ENCODE measurements at regions not wholly inside any gene's neighbourhood (a gene's known extent, or its start where the extent isn't known, plus 50 kb on each side); places are given as distances from the start of the nearest gene placed in this dataset.
"Not testable (repeated sequence)": the region's sequence is repeated elsewhere in the genome, so short reads cannot be mapped to it uniquely, and the experiment has no call there.

DNA sequence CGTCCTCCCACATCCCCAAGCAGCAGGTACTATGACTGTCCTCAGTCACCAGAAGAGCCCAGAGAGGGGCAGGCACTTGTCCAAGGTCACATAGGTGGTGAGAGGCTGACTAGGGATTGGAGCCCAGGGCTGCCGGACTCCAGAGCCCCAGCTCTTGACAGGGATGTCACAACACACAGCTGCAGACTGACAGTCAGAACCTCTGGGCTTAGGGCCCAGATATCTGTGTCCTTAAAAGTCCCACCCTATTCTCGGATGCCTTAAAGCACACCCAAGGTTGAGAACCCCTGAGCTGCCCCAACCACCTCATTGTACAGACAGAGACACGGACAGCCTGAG is 622.9 kb downstream of the MATN1 start:
- no peak for DNase-seq

GRCh38 chr1:30099587-30100523 is 623.5 kb downstream of the MATN1 start:
- DNase-seq = no peak

GRCh38 chr1:30097851-30098250 is 625.5 kb downstream of the MATN1 start:
- not testable (repeated sequence) for DNase-seq

- DNase-seq = no peak
Observed at GRCh38 chr1:30095451-30096025, 627.8 kb downstream of the MATN1 start.

DNA sequence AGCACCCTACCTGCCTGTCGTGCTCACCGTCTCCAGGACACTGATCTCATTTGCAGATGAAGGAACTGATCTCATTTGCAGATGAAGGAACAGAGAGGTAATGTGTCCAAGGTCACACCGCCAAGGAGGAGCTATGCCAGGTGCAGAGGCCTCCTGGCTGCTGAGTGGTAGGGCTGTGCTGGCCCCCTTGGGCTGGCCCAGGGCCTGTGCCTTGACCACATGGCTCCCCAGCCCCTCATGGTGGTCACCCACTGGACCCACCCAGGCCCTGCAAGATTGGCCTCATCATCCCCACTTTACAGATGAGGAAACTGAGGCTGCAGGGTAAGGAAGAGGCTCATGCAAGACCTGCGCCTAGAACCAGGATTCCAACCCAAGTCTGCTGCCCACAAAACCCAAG is 628.3 kb downstream of the MATN1 start:
- DNase-seq = no peak

GRCh38 chr1:30092051-30092858 is 631.1 kb downstream of the MATN1 start:
- no peak for DNase-seq

DNA sequence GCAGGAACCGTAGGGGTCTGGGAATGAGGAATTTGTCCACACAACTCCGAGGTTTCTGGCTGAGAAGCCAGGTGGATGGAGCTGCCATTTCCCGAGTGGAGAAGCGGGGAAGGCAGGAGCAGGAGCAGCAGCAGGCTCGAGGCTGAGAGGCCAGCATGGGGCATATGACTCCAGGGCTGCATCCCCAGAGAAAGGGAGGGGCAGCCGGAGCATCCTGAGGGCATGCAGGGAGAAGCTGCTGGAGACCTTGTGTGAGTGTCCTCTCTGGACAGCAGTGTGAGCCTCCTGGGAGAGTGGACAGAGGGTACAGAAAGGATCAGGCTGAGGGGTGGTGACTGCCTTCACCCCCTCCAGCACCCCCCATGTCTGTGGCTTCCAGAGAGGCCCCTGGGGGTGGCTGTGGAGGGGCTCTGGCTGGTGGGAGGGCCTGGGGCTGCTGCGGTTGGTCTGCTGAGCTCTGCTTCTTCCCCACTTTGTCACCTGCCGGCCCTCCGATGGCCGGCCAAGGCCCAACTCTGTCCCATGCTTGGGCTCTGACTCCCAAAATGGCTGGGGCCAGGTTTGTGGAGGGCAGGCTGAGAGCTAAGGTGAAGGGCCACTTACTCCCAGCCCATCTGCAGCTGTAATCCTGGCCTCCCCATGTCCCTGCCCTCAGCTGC is 633.1 kb downstream of the MATN1 start:
- no peak for DNase-seq

DNA sequence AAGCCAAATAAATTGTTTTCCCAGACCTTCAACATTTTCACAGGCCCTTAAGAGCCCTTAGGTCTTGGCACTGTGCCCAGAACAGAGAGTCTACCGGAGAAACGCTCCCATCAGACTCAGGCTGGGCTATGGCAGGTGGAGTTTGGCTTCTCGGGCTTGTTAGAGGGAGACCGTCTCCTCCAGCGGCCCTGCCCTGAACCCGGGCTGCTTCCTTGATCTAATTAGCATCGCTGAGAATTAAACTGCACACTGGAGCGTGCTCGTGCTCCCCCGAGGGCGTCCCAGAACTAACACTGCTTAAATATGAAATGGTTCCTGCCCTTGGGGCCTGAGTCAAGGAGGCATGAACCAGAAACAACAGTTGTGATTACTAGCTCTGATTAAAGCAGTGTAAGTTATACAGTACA is 634.4 kb downstream of the MATN1 start:
- no peak for DNase-seq

DNA sequence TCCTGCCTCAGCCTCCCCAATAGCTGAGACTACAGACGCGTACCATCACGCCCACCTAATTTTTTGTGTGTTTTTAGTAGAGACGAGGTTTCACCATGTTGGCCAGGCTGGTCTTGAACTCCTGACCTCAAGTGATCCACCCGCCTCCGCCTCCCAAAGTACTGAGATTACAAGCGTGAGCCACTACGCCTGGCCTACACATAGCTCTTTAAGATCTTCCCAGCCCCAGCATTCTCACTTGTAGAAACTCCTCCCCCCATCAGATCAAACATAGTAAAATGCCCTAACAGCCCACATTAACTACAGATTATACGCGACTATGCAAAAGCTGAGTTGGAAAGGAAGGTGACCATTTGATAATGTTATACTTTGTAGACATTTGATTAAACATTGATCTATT is 634.8 kb downstream of the MATN1 start:
- no peak for DNase-seq

DNA sequence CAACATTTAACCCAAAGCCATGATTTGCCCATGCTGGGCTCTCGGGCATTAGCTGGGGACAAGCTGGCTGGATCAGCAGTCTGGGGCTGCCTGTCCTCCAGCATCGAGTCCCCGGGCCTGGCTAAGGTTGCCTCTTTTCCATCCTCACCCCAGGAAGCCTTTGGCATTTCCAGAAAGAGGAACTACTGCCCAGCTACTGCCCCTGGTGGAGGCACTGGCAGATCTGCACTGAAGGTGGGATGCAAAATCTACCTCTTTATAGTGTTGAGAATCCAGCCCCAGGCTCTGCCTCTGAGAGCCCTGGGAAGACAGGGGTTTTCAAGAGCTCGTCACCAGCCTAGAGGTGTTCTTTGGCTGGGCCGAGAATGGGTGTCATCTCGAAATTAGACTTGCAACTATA is 635.9 kb downstream of the MATN1 start:
- no peak for DNase-seq

DNA sequence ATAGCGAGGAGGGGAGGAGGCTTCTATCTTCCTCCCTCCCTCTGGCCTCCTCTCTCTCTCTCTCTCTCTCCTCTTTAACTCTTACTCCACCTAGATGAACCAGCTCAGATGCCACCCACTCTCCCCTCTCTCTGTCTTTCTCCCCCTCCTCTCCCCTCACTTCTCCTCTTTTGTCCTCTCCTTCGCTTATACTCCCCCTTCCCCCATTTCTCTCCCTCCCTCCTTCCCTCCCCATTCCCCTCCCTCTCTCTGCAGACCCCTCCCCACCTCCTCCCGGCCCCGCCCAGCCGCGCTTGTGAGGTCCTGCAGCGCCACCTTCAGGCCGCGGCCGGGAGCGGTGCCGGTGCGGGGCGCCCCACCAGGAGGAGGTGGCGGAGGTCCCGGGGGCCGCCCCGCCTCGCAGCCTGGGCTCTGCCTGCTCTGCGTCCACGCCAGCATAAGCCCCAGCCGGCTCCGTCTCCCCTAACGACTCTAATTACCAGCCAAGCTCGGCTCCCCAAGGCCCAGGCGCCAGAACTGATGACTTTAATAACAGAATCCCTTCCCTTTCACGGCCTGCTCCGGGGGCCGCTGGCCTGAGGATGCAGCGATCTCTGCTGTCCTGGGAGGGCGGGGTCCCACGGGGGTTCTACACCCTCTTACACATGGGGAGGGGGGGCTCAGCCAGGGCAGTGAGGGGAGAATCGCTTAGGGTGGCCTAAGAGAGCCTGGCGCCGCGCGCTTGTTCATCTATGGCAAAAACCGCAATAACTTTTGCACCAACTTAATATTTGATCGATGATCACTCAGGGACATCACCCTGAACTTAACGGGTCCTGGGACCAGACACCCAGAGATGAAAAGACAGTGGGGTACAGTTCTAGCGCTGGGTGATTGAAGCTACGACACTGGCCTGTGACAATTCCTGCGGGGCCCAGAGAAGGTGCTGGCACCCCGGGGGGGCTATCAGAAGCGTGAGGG is 637.3 kb downstream of the MATN1 start:
- peak; percentile 30 for DNase-seq

GRCh38 chr1:30084909-30085571 is 638.3 kb downstream of the MATN1 start:
- no peak for DNase-seq

GRCh38 chr1:30083800-30084464 is 639.5 kb downstream of the MATN1 start:
- DNase-seq = peak; percentile 80

DNA sequence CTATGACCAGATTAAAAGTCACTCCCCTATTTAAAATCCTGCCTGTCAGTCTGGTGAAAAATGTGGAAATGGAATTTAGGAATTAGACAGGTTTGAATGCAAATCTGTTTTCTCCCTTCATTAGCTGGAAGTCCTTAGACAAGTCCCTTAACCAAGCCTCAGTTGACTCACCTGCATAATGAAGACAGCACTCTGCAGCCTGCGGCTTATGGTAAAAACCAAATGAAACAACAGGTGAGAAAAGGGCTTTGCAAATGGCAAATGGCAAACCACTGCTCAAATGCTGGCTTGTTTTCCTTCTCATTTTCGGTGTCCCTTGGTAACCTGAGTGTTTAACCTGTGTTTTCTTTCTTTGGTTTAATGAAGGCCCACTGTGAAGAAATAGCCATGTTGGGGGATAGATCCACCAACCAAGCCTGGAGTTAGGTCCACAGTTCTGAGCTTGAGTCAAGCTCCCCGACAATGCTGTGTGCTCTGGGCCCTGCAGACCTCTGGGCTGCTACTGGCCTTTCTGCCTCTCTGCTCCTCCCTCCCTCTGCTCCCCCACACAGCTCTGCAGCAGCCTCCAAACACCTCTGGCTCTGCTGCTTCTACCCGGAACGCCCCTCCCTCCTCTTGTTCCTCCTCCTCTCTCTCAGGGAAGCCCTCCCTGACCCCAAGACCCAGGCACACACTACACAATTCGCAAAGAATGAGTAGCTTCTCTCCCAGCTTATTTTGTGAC is 641.8 kb downstream of the MATN1 start:
- DNase-seq = no peak

DNA sequence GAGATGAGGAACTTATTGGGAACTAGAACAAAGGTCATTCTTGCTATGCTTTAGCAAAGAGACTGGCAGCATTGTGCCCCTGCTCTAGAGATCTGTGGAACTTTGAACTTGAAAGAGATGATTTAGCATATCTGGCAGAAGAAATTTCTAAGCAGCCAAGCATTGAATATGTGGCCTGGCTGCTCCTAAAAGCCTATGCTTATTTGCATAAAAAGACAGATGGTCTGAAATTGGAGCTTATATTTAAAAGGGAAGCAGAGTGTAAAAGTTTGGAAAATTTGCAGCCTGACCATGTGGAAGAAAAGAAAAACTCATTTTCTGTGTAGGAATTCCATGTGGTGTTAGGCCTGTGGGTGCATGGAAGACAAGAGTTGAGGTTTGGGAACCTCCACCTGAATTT is 647.5 kb downstream of the MATN1 start:
- DNase-seq = not testable (repeated sequence)

DNA sequence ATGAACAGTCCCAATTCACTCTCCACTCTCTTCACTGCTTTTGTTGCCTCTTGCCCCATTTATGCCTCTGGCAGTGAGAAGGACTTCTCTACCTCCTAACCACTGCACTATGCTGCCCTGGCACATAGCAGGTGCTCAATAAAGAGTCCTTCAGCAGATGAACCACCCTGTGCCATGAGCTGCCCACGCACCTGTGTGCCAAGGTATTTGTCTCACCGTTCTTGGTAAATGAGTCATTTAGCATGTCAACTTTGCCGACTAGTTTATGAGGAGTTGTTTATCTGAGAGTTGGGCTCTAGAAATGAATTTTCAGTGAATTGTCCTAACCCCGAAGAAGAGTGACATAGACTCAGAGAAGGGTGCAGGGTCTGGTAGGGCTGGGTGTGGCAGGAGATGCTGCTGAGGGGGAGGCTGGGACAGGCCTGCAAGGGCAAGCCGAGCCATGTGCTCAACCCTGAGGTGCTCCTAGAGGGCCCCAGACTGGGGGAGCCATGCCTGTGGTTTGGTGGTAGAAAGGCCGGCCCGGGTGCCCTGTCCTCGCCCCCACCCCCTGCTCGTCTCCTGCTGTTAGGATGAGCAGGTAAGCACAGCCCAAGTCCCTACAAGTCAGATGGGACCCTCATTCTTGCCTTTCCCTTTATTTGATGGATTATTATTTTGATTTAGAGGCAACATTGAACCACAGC is 654.5 kb downstream of the MATN1 start:
- no peak for DNase-seq

- no peak for DNase-seq
Observed at GRCh38 chr1:30064547-30064946, 658.8 kb downstream of the MATN1 start.

DNA sequence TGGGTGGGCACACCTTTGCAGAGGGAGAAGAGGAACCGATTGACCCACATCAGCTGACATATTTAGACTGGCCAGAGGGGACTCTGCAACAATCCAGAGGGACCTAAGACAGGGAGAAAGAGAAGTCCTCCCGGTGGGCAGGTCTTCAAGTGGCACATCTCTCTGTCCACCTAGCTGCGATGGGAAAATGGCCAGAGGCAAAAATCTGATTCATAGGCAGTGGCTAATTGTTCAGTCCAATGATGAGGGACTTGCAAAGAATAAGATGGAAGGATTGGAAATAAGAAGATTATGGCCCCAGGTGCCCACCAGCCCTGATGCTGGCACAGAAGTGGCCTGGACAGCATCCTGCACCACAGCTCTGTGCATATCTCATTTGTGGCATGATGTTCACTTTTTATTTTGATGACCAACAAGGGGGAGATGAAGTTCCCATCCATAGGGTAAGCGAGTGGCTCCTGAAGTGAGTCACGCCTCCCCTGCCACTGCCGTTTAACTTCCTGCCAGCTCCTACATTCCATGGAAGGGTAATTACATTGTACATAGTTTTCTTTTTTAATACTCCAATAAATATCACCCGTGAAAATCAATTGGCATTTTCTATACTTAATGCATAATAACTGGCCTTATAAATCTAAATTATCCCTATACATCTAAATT is 659.6 kb downstream of the MATN1 start:
- peak; percentile 55 for DNase-seq

Data from EL (cell line).